ENCODE measurements at regions not wholly inside any gene's neighbourhood (a gene's known extent, or its start where the extent isn't known, plus 50 kb on each side); places are given as distances from the start of the nearest gene placed in this dataset.

- no peak for TF ChIP-seq CTCF (IDR thresholded peaks at IDR 0.05; ENCODE audit: insufficient read depth, low read length, poor library complexity, severe bottlenecking)
- TF ChIP-seq EZH2phosphoT487 (conservative IDR thresholded peaks at IDR 0.05; ENCODE audit: low read length): no peak
Measured at GRCh38 chr9:90176901-90177300, 465.7 kb downstream of the DIRAS2 start.

Data from SU-DHL-6 (cell line).